GM18511 (cell line): ENCODE measurements at regions not wholly inside any gene's neighbourhood (a gene's known extent, or its start where the extent isn't known, plus 50 kb on each side); places are given as distances from the start of the nearest gene placed in this dataset.

Experiments used
- ATAC-seq: cut with Tn5 transposase; IDR thresholded peaks from one replicate; pipeline ENCODE4 v1.9.1; 2021; ENCODE audit warnings: mild to moderate bottlenecking, moderate library complexity; ENCODE audit not compliant: unreplicated experiment

DNA sequence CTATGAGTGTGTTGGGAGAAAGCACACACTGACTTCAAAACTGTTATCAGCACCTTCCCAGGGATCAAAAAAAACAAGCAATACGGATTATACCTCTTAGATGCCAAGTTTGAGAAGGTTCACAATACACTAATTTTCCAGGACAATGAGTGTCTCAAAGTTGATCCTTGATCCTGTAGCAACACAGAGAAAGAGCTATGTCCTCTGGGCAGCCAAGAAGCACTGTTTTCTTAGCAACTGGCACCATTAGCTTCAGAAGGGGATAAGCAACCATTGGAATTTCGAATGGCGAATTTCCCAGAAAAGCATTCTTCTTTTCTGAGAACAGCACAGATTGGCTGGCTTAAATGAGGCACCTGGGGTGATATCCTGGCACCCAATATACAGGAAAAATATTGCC, 270.3 kb upstream of the RORA start:
- ATAC-seq, result no peak

DNA sequence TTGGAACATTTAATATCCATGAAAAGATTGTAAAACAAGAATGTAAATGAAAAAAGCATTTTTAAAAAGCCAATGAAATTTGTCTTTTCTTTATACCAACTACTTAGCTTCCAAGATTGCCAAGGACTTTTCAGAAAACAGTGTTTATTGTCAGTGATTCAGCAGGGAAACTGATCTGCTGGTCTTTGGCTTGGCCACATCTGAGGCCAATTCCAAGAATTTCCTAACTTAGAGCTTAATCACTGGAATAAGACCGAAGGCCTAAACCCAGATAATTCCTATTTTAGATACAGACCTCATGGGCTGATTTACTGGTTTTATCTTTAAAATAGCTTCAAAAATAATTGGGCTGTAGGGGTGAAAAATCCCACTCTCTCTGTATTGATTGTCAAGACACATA, 260.5 kb upstream of the RORA start:
- no peak for ATAC-seq

DNA sequence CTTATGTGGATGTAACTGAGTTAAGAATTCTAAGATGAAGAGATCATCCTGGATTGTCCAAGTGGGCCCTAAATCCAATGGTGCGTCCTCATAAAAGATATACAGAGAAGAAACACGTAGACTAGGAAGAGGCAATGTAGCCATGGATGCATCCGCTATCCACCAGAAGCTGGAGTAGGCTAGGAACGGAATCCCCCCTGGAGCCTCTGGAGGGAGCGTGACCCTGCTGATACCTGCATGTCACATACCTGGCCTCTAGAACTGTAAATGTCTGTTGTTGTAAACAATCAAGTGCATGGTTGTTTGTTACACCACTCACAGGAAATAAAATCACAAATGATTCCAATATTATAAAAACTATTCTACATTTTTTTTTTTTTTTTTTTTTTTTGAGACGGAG, 254.5 kb upstream of the RORA start:
- ATAC-seq, result no peak

DNA sequence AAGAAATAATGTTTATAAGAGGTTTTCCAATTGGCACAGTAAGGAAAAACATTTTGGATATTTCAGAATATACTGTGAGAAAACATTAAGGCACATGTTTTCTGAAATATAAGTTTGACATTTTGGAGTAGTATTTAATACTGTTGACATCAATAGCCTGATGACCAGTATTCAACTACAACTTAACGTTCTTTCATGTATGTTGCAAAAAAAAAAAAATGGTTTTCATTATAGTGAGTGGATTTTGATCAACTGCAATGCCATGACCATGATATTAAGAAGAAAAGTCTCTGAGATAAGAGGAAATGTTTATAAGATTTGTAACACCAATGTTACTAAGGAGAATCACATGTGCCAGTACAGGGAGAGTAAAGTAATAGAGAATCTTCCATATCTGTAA, 252.8 kb upstream of the RORA start:
- ATAC-seq, result no peak

DNA sequence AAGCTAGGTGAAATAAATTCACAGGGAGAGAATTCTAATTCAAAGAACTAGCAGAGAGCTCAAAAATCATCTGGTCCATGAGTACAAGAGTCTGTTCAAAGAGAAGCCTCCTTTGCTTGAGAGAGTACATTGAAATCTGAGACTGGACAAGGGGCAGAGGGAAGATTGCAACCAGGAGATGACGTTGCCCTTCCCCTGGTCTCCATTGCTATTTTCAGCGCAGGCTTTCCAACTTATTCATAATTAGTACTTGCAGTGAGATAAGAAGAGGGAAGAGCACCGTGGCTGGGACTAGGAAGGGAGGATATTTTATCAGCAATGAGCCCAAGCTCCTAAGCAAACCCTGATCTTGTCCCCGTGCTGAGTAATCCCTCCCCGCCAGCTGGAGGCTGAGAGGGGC, 251.8 kb upstream of the RORA start:
- ATAC-seq, result no peak

DNA sequence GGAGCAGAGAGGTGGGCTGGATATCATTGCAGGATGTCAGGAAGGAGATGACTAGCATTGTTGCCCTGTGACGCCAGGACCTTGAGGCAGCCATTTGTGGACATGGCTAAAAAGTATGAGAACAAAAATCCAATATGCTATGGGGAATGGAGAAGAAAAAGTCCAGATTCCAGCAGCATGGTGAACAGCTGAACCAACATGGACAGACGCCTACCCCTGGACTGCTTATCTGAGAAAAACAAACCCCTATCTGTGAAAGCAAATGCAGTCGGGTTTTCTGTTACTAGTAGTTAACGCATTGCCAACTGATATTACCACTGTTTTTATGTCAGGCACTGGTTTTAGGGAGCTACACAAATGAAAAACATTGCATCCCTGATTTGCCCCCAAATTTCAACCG, 251.2 kb upstream of the RORA start:
- ATAC-seq, result no peak

DNA sequence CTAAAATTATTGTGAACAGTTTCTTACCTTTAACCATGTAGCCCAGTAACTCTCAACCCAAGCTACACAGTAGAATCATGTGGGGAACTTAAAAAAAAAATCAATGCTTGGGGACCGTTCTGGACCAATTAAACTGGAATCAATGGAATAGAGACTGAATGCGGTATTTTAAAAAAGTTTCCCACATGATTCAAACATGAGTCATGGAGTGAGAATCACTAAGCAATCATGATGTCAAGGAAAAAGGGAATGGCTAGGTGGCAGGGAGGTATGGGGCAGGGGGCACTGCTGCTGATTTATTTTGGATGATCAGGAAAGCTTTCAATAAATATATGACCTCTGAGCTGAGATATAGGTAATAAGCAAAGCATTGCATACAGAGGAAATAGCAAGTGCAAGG, 250.5 kb upstream of the RORA start:
- no peak for ATAC-seq

DNA sequence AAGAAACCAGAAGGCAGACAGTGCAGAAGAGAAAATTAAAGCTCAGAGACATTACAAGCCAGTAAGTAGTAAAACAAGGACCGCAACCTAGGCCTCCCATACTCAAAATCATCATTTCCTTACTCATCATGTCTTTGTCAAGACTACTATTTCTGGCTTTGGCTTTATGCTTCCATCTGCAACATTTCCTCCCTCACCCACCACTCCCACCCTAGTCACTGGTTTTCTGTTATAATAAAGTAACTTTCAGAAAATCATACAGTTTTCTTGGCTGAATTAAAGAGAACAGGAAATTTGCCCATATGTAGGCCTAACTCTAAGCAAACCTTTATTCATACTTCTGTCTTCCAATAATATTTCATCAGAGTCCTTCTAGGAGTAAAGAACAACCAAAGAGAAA, 247.6 kb upstream of the RORA start:
- ATAC-seq, result no peak

DNA sequence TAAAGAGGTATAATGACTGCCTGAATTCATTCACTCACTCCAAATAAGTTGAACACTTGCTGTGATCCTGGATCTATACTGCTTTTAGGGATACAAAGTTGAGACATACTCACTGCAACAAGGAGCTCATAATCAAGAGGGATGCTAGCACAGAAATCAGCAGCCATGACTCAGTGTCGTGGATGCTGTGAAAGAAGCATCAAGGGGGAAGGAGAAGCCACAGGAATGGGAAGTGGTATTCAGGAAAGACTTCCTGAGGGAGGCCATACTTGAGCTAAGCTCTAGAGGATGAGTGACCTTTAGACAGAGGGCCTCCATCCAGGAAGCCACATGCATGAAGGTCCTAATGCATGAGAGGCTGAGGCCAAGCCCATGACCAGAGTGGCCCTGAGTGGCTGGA, 245.7 kb upstream of the RORA start:
- no peak for ATAC-seq

DNA sequence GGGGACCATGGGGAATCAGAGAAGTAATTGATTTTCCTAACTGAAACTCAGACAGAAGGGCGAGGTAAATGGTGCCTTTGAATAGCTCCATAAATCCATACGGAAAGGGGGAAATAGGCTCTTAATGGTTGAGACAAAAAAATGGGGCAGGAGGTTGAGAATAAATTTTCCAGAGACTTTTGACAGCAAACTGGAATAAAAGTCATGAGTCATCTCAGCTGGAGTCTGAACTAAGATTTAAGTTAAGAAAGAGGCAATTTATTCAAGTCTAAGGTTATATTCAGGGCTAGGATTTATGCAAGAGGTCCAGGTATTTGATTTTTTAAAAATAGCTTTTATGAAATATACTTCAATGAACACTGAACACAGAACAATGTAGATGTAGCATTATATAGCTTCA, 238.7 kb upstream of the RORA start:
- ATAC-seq, result no peak

DNA sequence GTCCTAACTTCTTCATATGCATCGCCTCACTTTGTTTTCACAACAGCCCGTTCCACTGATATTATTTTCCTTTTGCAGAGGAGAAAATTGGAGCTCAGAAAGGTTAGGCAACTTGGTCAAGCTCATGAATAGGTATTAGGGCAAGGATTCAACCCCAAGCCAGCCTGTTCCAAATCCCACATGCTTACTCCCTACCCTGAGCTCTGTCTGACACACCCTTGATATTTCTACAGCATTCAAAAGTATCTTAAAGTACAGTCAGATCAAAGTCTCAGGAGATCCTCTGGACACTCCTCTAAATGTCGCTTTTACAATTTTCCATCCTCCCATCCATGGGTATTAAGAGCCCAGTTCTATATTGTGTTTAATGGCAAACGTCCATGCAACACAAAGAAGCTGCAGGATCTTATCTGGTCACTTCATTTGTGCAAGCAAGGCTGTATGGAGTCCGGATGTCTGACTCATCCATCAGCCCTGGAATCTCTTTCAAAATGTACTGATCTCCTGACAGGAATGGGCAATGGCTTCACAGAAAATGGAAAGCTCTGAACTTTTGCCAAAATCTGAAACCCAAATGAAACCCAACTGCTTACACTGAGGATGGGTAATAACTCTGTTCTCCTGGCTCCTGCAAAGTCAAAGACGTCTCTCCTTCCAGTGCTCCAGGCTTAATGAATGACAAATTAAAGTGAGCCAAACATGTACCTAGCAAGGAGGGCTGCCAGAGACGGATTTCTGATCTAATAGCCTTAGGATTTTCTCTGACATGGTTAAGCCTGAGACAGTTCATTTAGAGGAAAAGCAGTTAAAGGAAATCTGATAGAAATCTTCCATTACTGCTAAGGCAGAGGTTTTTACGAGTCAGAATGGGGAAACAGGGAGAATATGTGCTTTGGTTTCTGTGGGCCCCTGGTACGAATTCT, 230.9 kb upstream of the RORA start:
- ATAC-seq, result no peak

DNA sequence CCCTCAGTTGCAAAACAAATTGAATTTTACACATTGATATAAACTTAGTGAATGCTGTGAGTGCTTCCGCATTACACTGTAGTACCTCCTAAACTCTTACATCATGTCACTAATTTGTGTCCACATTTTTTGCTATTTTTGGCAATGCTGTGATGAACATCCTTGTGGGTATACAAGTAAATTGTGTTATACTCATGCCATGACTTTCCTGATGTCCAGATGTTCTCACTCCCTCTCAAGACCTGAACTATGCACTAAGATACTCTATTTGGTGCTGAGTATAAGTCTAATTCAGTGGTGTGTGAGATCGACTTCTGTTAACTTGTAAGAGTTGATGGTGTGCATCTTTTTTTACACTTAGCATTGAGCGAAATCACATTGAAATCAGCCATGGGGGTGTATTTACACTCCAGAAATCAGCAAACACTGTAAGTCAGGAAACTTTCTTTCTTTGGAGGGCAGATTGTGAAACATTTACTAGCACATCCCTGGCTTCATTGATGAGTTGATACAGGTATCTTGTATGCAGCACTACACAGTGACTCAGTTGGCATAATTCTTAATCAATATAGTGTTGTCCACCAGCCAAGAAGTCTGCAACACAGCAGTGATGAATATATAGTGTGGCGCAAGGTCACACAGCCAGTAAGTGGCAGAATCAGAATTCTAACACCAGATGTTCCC, 228.1 kb upstream of the RORA start:
- ATAC-seq, result no peak

DNA sequence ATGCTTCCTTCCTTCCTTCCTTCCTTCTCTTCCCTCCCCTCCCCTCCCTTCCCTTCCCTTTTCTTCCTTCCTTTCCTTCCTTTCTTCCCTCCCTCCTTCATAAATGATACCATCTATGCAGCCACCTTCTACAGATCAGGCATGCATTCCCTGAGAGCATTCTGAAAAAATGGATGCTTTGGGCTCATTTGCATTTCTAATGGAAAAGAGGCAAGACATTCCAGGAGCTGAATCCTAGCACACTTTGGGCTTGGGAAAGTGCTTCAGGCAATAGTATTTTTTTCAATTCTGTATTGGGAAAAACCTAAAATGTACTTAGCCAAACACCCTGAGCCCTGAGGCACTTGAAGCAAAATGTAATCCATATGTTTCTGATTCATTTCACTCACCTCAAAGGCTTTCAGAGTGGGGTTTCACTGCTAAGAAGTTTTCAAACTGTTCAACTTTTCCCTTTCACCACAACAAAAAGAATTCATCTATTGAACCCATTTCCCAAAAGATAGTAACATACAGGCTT, 220.1 kb upstream of the RORA start:
- no peak for ATAC-seq

DNA sequence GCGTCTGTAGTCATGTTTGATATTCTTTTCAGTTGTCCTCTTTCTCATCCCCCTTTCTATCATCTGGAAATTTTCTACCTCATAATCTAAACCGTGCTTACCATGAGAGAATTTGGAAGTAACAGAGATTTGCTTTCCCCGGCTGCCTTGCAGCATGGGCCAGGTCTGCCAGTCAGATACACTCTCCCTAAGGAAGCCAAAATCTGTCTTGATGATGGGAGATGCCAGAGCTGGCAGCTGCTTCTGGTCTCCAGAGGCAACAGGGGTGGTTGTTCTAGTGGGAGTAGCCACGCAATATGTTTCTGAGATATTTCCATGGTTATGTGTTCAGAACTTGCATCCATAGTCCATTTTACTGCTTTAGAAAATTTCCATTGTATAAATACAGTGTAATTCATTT, 218.9 kb upstream of the RORA start:
- no peak for ATAC-seq

DNA sequence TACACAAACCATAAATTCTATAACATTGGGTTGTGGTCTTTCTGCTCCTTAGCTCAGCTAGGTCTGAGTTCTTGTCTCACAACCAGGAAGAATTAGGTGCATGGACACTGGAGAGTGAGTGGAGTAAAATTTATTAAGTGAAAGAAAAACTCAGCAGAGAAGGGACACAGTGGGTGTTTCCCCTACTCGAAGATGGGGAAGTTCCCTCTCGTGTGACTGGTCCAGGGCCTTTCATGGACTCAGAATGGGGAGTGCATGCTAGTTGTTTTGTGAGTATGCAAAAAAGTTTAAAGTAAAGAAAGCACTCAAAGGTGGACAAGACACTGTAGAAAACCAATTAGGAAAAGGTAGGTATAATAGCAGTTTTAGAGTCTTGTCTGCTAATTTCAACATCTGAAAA, 215.5 kb upstream of the RORA start:
- no peak for ATAC-seq

DNA sequence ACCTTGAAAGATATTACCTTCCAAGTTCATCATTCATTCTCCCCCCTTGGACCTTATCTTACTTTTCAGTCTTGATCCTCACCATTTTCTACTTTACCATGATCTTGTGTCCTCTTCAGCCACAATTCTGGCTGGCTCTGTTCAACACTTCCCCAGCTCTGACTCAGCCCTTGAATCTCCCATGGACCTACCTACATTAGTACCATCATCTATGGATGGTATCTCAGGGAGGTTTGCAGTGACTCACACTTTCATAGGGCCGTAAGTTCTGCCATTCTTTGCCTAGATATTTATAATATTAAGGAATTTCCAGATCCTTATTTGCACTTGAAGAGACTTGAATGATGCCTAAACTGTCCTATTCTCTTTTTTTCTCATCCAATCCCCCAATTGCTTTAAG, 213.7 kb upstream of the RORA start:
- no peak for ATAC-seq

DNA sequence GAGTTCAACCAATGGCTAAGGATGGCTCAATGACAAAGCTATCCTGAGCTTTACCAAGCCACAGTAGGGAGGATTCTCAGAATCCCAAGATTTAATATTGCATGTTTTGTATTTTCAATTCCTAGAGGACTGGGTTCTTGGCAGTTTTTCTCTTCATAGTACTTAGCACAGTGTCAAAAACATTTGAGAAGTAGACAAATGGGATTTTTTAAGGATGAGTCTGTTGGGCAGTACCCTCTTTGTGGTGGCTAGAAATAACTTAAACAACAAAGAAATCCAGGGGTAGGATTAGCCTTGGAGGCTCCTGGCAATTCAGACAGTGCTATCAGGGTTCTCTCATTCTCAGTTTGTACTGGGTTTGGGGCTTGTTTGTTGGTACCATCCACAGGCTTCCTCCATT, 212.8 kb upstream of the RORA start:
- no peak for ATAC-seq

DNA sequence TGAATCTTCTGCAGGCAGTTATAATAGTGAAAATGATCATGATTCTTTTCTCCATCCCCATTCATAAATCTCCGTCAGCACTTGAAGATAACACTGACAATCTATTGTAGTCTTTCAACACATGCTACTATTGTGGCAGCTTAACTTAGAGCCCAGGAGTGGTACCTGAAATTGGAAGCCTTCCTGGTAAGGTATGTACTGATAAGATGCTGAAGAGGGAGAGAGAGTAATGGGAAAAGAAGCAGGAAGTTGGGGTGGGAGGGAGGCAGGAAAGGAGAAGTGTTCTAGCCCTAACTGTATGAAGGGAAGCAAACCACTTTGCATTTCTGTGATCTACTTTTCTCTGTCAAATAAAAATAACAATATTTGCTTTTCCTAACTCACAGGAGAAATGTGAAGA, 197.4 kb upstream of the RORA start:
- ATAC-seq, result no peak

DNA sequence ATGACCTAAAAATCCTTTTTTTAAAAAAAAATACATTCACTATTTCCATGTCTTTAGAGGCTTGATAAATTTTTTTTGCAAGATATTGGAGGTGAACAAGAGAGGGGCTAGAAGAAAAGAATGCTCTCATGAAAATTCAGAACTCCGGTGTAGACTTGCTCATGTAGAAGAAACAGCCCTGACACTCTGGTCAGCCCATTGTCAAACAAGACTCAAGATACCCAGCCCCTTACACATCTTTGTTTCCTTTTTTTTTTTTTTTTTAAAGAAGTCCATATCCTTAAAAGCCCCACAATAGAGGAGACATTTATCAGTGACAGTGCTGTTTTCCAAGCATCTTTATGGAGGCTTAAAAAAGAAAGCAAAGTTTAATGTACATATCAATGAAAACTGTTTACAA, 196.8 kb upstream of the RORA start:
- no peak for ATAC-seq

DNA sequence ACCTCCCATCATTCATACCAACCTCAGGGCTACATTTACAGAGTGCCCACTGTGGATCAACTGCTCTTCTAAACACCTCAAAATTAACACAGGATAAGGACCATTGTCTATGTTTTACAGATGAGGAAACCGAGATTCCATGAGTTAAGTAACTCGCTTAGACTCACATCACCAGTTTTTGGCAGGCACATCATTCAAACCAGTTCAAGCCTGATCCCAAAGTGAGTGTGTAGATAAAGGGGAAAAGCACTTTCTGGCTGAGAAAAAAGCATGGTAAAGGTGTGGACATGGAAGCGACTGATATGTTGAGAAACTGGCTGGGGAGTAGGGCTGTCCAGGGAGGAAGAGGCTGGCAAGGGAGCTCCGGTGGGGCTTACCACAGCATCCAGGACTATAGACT, 193.7 kb upstream of the RORA start:
- ATAC-seq, result no peak

DNA sequence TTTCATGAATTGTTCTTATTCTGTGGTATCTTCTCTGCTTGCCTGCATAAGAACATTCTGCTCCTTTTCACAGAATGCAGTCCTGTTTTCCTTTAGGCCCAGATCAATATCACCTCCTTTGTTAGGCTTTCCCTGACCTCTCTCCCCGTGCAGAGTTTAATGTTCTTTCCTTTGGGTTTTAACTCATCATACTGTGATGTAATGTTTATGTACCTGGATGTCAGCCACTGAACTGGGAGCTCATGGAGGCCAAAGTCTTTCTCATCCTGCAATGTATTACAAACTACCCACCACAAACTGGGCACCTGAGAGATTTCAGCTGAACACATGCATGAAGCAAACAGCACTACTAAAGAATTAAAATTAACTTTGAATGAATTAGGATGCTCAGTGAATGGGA, 192.8 kb upstream of the RORA start:
- no peak for ATAC-seq

DNA sequence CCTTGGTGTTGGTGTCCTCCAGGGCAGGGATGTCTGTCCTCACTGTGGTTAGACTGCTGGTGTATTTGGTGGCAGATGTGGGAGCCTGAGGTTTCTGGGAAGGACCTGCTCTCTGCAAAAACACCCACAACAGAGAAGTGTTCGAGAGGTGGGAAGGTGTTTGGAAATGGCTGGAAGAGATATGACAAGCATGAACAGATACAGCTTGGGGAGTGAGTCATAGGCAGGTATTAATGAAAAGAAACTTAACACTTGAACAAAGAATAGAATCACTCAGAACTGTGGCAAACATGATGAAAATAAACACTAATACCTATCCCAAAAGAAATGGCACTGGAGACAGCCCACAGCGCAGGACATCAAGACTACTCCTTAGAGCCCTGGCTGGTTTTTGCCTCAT, 192.4 kb upstream of the RORA start:
- no peak for ATAC-seq
